ENCODE measurements at regions not wholly inside any gene's neighbourhood (a gene's known extent, or its start where the extent isn't known, plus 50 kb on each side); places are given as distances from the start of the nearest gene placed in this dataset.

DNA sequence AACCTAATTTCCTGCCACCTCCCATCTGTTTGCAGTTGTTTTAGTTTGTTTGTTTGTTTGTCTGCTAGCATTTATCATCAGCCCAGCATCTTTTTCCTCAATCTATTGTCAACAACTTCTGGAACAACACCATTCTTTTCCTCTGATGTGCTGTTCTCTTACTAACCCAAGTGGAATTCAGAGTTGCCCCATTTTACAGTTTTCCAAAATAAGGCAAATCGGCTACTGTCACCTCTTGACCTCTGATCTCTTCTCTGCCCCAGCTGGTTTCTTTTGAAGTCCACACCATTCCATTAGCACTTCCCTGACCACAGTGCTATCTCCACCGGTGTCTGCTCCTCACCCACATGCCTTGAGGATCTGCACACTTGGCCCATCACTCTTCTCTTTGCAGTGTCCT lies 102.4 kb downstream of the EFNB2 start:
- Histone ChIP-seq H3K4me1 (replicated peaks in 1 of 4; ENCODE audit: control insufficient read depth in 3 of 4, insufficient read depth in 4 of 4, low read length in 3 of 4) (no peaks in the 10 kb centered on the region), H3K23ac (ENCODE audit: insufficient read length) (no peak overlapping the region), H4K5ac (ENCODE audit: insufficient read length, low read depth, low read length) (no peak overlapping the region), H3K79me1 (ENCODE audit: low read depth, low read length) (no peaks in the 10 kb centered on the region), H4K91ac (replicated peaks; ENCODE audit: insufficient read length, low read length) (no peak overlapping the region), H2AK5ac (ENCODE audit: low read depth, low read length) (no peak overlapping the region), H3K9me3 (ENCODE audit: insufficient read depth in 2 of 2, low read depth in 1 of 2, low read length in 1 of 2) (no peaks in the 10 kb centered on the region), H3K4ac (replicated peaks; ENCODE audit: insufficient read length, low read depth, low read length) (no peak overlapping the region), H3K23me2 (ENCODE audit: low read depth, low read length) (no peaks in the 10 kb centered on the region), H4K20me1 (replicated peaks in 1 of 2; ENCODE audit: control insufficient read depth in 1 of 2, insufficient read depth in 2 of 2, low read length in 2 of 2) (no peaks in the 10 kb centered on the region), H3K18ac (ENCODE audit: extremely low read depth, low read length) (no peak overlapping the region), H3K9ac (replicated peaks in 1 of 4; ENCODE audit: extremely low read depth in 1 of 4, low read depth in 3 of 4, low read length in 3 of 4) (no peak overlapping the region), H3K79me2 (ENCODE audit: control insufficient read depth in 1 of 2, insufficient read depth in 2 of 2, low read length in 2 of 2) (no peaks in the 10 kb centered on the region), H3K56ac (replicated peaks; ENCODE audit: insufficient read length, low read depth, low read length) (no peak overlapping the region), H3K14ac (ENCODE audit: insufficient read length) (no peak overlapping the region), H2BK120ac (replicated peaks; ENCODE audit: low read depth, low read length) (no peak overlapping the region), H2BK15ac (ENCODE audit: low read length) (no peak overlapping the region), H3K27ac (ENCODE audit: low read depth, low read length) (no peak overlapping the region), H3K4me2 (ENCODE audit: insufficient read depth in 1 of 2, low read depth in 2 of 2, low read length in 2 of 2) (no peak overlapping the region), H3K36me3 (ENCODE audit: control insufficient read depth in 2 of 4, insufficient read depth in 4 of 4, low read length in 3 of 4) (no peaks in the 10 kb centered on the region), H2BK12ac (ENCODE audit: low read depth, low read length) (no peak overlapping the region), H2AFZ (ENCODE audit: low read length) (peak overlapping the region; percentile 39; the same call in 1 of the 2 replicates), H3K4me3 (ENCODE audit: extremely low read depth in 1 of 4, insufficient read depth in 2 of 4, low read depth in 3 of 4, low read length in 4 of 4) (no peak overlapping the region), H3K27me3 (replicated peaks in 1 of 4; ENCODE audit: control insufficient read depth in 3 of 4, extremely low read depth in 1 of 4, insufficient read depth in 3 of 4, low read length in 3 of 4) (no peaks in the 10 kb centered on the region), H2BK20ac (ENCODE audit: low read length) (no peak overlapping the region), H4K8ac (ENCODE audit: extremely low read depth, insufficient read depth, low read length) (no peak overlapping the region), H2BK5ac (ENCODE audit: low read depth, low read length) (no peak overlapping the region)
- ChIA-PET POLR2A (ENCODE audit: partially characterized antibody) (no interaction called here), CTCF (ENCODE audit: partially characterized antibody) (no interaction called here)
- WGBS, 2 experiments (ENCODE audit: extremely low coverage in 1 of 2, insufficient coverage in 1 of 2, insufficient read length in 1 of 2, insufficient replicate concordance in 2 of 2, low coverage in 1 of 2, low lambda C conversion rate in 2 of 2, missing lambda C conversion rate in 1 of 2), result 89% methylated on average over 2 of the region's 2 CpGs; no CpG with 5 or more reads in 1 of the 2 experiments
- FAIRE-seq (no peak), DNase-seq (ENCODE audit: low read depth in 1 of 2, low spot score in 2 of 2) (no peak)
- TF ChIP-seq, protein P1, sequence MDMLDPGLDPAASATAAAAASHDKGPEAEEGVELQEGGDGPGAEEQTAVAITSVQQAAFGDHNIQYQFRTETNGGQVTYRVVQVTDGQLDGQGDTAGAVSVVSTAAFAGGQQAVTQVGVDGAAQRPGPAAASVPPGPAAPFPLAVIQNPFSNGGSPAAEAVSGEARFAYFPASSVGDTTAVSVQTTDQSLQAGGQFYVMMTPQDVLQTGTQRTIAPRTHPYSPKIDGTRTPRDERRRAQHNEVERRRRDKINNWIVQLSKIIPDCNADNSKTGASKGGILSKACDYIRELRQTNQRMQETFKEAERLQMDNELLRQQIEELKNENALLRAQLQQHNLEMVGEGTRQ (IDR thresholded peaks at IDR 0.05; ENCODE audit: low read length), result no peak
- TF ChIP-seq KDM4A (IDR thresholded peaks at IDR 0.05; ENCODE audit: low read depth, low read length, severe bottlenecking) (no peak), CHD1 (IDR thresholded peaks at IDR 0.05; ENCODE audit: low read depth, low read length) (no peak), SP4 (IDR thresholded peaks at IDR 0.05; ENCODE audit: low read length) (no peak), CBX8 (IDR thresholded peaks at IDR 0.05; ENCODE audit: borderline replicate concordance, low read depth, low read length) (no peak), RAD21 (IDR thresholded peaks at IDR 0.05 in 1 of 2, conservative IDR thresholded peaks at IDR 0.05 in 1 of 2; ENCODE audit: low read depth in 2 of 2, low read length in 2 of 2) (no peak), SAP30 (IDR thresholded peaks at IDR 0.05; ENCODE audit: insufficient read depth, insufficient replicate concordance, low read length) (no peak)
